ENCODE measurements at regions not wholly inside any gene's neighbourhood (a gene's known extent, or its start where the extent isn't known, plus 50 kb on each side); places are given as distances from the start of the nearest gene placed in this dataset.

GRCh38 chr12:19826980-19827550, 387.8 kb downstream of the AEBP2 start:
- no peak for TF ChIP-seq CTCF (IDR thresholded peaks at IDR 0.05; ENCODE audit: control extremely low read depth, extremely low read depth, low read depth, missing control alignments)
- CTCF ChIA-PET = interaction anchor here (0.8 to 1.3 kb wide), 2 partner anchors 8 to 9 kb away, joined by 3 to 5 read pairs; no protein-coding TSS in a partner anchor
- DNase-seq (ENCODE audit: extremely low spot score) = no peak
- POLR2A ChIA-PET = no interaction called here

- ChIA-PET POLR2A (no interaction called here), CTCF (interaction anchor here (1.1 to 1.2 kb wide), 2 partner anchors 21 to 69 kb away, joined by 3 read pairs; no protein-coding TSS in a partner anchor)
- no peak for DNase-seq (ENCODE audit: extremely low spot score)
- TF ChIP-seq CTCF (IDR thresholded peaks at IDR 0.05; ENCODE audit: control extremely low read depth, extremely low read depth, low read depth, missing control alignments) = no peak
Measured at GRCh38 chr12:19829100-19829853, 390.0 kb downstream of the AEBP2 start.

- ChIA-PET POLR2A (no interaction called here), CTCF (interaction anchor here (1.0 to 1.2 kb wide), 3 partner anchors 20 to 68 kb away, joined by 3 read pairs; no protein-coding TSS in a partner anchor)
- no peak for DNase-seq (ENCODE audit: extremely low spot score)
- no peak for TF ChIP-seq CTCF (IDR thresholded peaks at IDR 0.05; ENCODE audit: control extremely low read depth, extremely low read depth, low read depth, missing control alignments)
Measured at GRCh38 chr12:19830446-19830845, 391.2 kb downstream of the AEBP2 start.

- no peak for TF ChIP-seq CTCF (IDR thresholded peaks at IDR 0.05; ENCODE audit: control extremely low read depth, extremely low read depth, low read depth, missing control alignments)
- ChIA-PET POLR2A (no interaction called here), CTCF (interaction anchor here (1.0 to 1.1 kb wide), 2 partner anchors 10 to 13 kb away, joined by 4 to 5 read pairs; no protein-coding TSS in a partner anchor)
- DNase-seq (ENCODE audit: extremely low spot score) = no peak
Measured at GRCh38 chr12:19833775-19834501, 394.6 kb downstream of the AEBP2 start.

GRCh38 chr12:19834592-19834991, 395.3 kb downstream of the AEBP2 start:
- DNase-seq (ENCODE audit: extremely low spot score) = no peak
- ChIA-PET CTCF (interaction anchor here (1.0 to 1.1 kb wide), 3 partner anchors 10 to 27 kb away, joined by 3 to 5 read pairs (median 4); no protein-coding TSS in a partner anchor), POLR2A (no interaction called here)
- TF ChIP-seq CTCF (IDR thresholded peaks at IDR 0.05; ENCODE audit: control extremely low read depth, extremely low read depth, low read depth, missing control alignments) = no peak

GRCh38 chr12:19836056-19836455, 396.8 kb downstream of the AEBP2 start:
- ChIA-PET POLR2A (no interaction called here), CTCF (no interaction called here)
- TF ChIP-seq CTCF (IDR thresholded peaks at IDR 0.05; ENCODE audit: control extremely low read depth, extremely low read depth, low read depth, missing control alignments) = no peak
- no peak for DNase-seq (ENCODE audit: extremely low spot score)

Measured in GM10248 (cell line).